Smooth muscle cell (in vitro differentiated cells): ENCODE measurements at regions not wholly inside any gene's neighbourhood (a gene's known extent, or its start where the extent isn't known, plus 50 kb on each side); places are given as distances from the start of the nearest gene placed in this dataset.

Source experiments
- DNase-seq: peaks from one replicate; lab custom pipeline; 2025; ENCODE audit not compliant: unreplicated experiment; lab: John Stamatoyannopoulos, UW
- H2AFZ ChIP-seq: fragments of 200-600 bp; sonication (generic); 2 replicates; pipeline ENCODE4 v1.6.0; 2016; ENCODE audit warnings: antibody characterized with exemption, low read depth, mild to moderate bottlenecking
- H3F3A ChIP-seq: fragments of 200-600 bp; sonication (generic); 2 replicates; pipeline ENCODE4 v1.6.0; 2017; ENCODE audit warnings: antibody characterized with exemption, low read depth
- H3K27ac ChIP-seq: fragments of 200-600 bp; sonication (generic); 2 replicates; pipeline ENCODE4 v1.5.1; 2016; ENCODE audit warnings: low read depth, mild to moderate bottlenecking
- H3K27me3 ChIP-seq: fragments of 200-600 bp; sonication (generic); 2 replicates; pipeline ENCODE4 v1.6.1; 2016; ENCODE audit warnings: low read depth, mild to moderate bottlenecking
- H3K36me3 ChIP-seq: fragments of 200-600 bp; sonication (generic); 2 replicates; pipeline ENCODE4 v1.5.1; 2016; ENCODE audit warnings: low read depth
- H3K4me1 ChIP-seq: fragments of 200-600 bp; sonication (generic); 2 replicates; pipeline ENCODE4 v1.5.1; 2016; ENCODE audit warnings: low read depth
- H3K4me2 ChIP-seq: fragments of 200-600 bp; sonication (generic); 2 replicates; pipeline ENCODE4 v1.6.0; 2016; ENCODE audit warnings: mild to moderate bottlenecking
- H3K4me3 ChIP-seq: fragments of 200-600 bp; sonication (generic); 2 replicates; pipeline ENCODE4 v1.5.1; 2016; ENCODE audit warnings: mild to moderate bottlenecking
- H3K79me2 ChIP-seq: fragments of 200-600 bp; sonication (generic); 2 replicates; pipeline ENCODE4 v1.6.0; 2016; ENCODE audit warnings: low read depth, mild to moderate bottlenecking
- H3K9ac ChIP-seq: fragments of 200-600 bp; sonication (generic); 2 replicates; pipeline ENCODE4 v1.6.0; 2016; ENCODE audit warnings: low read depth
- H3K9me3 ChIP-seq: fragments of 200-600 bp; sonication (generic); replicated peaks from 2 replicates; pipeline ENCODE4 v1.5.1; 2016; ENCODE audit warnings: low read depth
- H4K20me1 ChIP-seq: fragments of 200-600 bp; sonication (generic); 2 replicates; pipeline ENCODE4 v1.6.0; 2016; ENCODE audit warnings: low read depth
- WGBS: methylation state at CpG from one replicate; pipeline ENCODE4 v1.1.7; 2016; ENCODE audit warnings: low lambda C conversion rate; 5-methylcytosine and 5-hydroxymethylcytosine counted together
- TF ChIP-seq, protein P1 (sequence below): fragments of 200-600 bp; sonication (generic); IDR thresholded peaks from 2 replicates; pipeline ENCODE4 v1.5.1; 2017; ENCODE audit warnings: borderline replicate concordance, mild to moderate bottlenecking, antibody characterized with exemption; ENCODE audit not compliant: insufficient read depth, poor library complexity, severe bottlenecking

DNA sequence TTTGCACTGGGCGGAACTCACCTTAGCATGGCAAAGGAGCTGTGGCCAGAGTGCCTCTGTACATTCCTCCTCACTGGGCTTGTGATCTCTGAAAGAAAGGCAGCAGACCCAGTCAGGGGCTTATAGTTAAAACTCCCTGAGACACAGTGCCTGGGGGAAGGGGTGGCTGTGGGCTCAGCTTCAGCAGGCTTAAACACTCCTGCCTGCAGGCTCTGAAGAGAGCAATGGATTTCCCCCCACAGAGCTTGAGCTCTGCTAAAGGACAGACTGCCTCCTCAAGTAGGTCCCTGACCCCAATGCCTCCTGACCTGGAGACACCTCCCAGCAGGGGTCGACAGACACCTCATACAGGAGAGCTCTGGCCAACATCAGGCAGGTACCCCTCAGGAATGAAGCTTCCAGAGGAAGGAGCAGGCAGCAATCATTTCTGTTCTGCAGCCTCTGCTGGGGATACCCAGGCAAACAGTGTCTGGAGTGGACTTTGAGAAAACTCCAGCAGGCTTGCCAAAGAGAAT is 327.5 kb upstream of the SLC16A7 start:
- Histone ChIP-seq H3K79me2 (no peaks in the 10 kb centered on the region), H3K27ac (no peak overlapping the region), H3K36me3 (no peaks in the 10 kb centered on the region), H3F3A (no peaks in the 10 kb centered on the region), H3K4me2 (no peak overlapping the region), H3K4me3 (no peak overlapping the region), H3K9ac (no peak overlapping the region), H3K27me3 (no peaks in the 10 kb centered on the region), H3K4me1 (no peaks in the 10 kb centered on the region), H3K9me3 (no peaks in the 10 kb centered on the region), H4K20me1 (no peaks in the 10 kb centered on the region), H2AFZ (no peak overlapping the region)
- WGBS, result 74% methylated on average over 2 of the region's 2 CpGs
- DNase-seq, result no peak
- TF ChIP-seq, protein P1, sequence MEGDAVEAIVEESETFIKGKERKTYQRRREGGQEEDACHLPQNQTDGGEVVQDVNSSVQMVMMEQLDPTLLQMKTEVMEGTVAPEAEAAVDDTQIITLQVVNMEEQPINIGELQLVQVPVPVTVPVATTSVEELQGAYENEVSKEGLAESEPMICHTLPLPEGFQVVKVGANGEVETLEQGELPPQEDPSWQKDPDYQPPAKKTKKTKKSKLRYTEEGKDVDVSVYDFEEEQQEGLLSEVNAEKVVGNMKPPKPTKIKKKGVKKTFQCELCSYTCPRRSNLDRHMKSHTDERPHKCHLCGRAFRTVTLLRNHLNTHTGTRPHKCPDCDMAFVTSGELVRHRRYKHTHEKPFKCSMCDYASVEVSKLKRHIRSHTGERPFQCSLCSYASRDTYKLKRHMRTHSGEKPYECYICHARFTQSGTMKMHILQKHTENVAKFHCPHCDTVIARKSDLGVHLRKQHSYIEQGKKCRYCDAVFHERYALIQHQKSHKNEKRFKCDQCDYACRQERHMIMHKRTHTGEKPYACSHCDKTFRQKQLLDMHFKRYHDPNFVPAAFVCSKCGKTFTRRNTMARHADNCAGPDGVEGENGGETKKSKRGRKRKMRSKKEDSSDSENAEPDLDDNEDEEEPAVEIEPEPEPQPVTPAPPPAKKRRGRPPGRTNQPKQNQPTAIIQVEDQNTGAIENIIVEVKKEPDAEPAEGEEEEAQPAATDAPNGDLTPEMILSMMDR, result no peak

DNA sequence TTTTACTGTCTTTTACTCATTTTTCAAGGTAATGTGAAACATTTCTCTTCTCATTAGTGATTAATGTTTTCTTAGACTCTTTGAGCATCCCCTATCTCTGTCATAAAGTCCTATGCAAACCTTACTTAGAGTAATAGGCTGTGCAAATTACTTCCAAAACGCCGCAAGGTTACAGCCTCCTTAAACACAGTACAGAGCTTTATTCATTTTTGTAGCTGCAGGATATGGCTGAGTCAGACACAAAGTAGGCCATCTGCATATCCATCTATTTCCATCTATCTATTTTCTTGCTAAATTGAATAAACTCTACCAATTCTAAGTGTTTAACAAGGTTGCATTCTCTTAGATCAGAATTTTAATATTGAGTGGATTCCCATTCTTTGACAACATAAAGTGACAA is 335.6 kb upstream of the SLC16A7 start:
- Histone ChIP-seq H4K20me1 (no peaks in the 10 kb centered on the region), H3K9ac (no peak overlapping the region), H3K4me2 (no peak overlapping the region), H3K27ac (no peak overlapping the region), H3F3A (no peaks in the 10 kb centered on the region), H3K36me3 (no peaks in the 10 kb centered on the region), H3K4me1 (no peaks in the 10 kb centered on the region), H3K79me2 (no peaks in the 10 kb centered on the region), H3K9me3 (no peaks in the 10 kb centered on the region), H3K27me3 (no peaks in the 10 kb centered on the region), H3K4me3 (no peak overlapping the region), H2AFZ (no peak overlapping the region)
- no peak for DNase-seq
- WGBS, result 91% methylated on average over 2 of the region's 2 CpGs
- TF ChIP-seq, protein P1, result no peak

DNA sequence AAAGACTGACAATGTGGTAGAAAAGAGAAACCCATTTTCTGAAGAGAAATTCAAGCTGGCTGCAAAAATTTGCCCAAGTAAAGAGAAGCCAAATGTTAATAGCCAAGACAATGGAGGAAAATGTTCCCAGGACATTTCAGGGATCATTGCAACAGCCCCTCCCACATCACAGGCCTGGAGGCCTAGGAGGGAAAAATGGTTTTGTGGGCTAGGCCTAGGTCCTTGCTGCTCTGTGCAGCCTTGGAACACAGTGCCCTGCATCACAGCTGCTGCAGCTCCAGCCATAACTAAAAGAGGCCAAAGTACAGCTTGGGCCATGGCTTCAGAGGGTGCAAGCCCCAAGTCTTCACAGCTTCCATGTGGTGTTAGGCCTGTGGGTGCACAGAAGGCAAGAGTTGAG is 332.4 kb upstream of the LRIG3 start:
- Histone ChIP-seq H3K27ac (no peak overlapping the region), H3K4me1 (no peaks in the 10 kb centered on the region), H3F3A (no peaks in the 10 kb centered on the region), H4K20me1 (no peaks in the 10 kb centered on the region), H3K79me2 (no peaks in the 10 kb centered on the region), H2AFZ (no peak overlapping the region), H3K27me3 (no peaks in the 10 kb centered on the region), H3K4me2 (no peak overlapping the region), H3K9ac (no peak overlapping the region), H3K4me3 (no peak overlapping the region), H3K36me3 (no peaks in the 10 kb centered on the region), H3K9me3 (no peaks in the 10 kb centered on the region)
- DNase-seq, result no peak
- TF ChIP-seq, protein P1, result no peak

DNA sequence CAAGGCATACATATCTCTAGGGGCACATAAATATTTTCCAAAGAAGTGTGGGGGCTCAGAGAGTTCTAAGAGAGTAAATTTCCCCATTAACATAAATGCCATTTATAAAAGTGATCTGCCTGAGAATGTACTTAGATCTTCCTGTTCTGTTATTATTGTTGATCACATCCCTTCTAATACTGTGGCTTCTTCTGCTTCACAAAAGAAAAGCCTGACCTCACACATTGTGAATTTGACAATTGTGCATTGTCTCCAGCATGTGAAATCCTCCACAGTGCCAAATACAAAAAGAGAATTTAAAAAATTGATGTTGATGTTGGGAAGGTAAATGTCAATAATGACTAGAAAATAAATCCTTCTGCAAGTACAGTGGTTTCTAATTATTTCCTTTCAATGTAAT is 330.5 kb upstream of the LRIG3 start:
- TF ChIP-seq, protein P1, result no peak

More for the DNA sequence above, 330.5 kb upstream of the LRIG3 start:
- DNase-seq, result no peak
- H3K4me1 ChIP-seq, result no peaks in the 10 kb centered on the region
- H3F3A ChIP-seq, result no peaks in the 10 kb centered on the region
- no peaks in the 10 kb centered on the region for H4K20me1 ChIP-seq
- H3K4me3 ChIP-seq, result no peak overlapping the region
- no peak overlapping the region for H2AFZ ChIP-seq
- H3K79me2 ChIP-seq, result no peaks in the 10 kb centered on the region
- no peak overlapping the region for H3K27ac ChIP-seq
- no peaks in the 10 kb centered on the region for H3K27me3 ChIP-seq
- H3K9me3 ChIP-seq, result no peaks in the 10 kb centered on the region
- no peak overlapping the region for H3K4me2 ChIP-seq
- H3K9ac ChIP-seq, result no peak overlapping the region
- no peaks in the 10 kb centered on the region for H3K36me3 ChIP-seq
